SIG-M5 treated with dmso at 0.1 percent for 504 hours (cell line): ENCODE measurements at regions not wholly inside any gene's neighbourhood (a gene's known extent, or its start where the extent isn't known, plus 50 kb on each side); places are given as distances from the start of the nearest gene placed in this dataset.
"Not testable (repeated sequence)": the region's sequence is repeated elsewhere in the genome, so short reads cannot be mapped to it uniquely, and the experiment has no call there.

Experiments
- DNase-seq: peaks from one replicate; lab custom pipeline; 2025; ENCODE audit not compliant: unreplicated experiment; lab: John Stamatoyannopoulos, UW

GRCh38 chr10:46095943-46096342 lies 49.9 kb upstream of the MSMB start:
- DNase-seq: not testable (repeated sequence)

GRCh38 chr10:46096446-46096845 lies 50.4 kb upstream of the MSMB start:
- no peak for DNase-seq

GRCh38 chr10:46096909-46097575 lies 51.0 kb upstream of the MSMB start:
- DNase-seq: no peak

- DNase-seq: no peak
Measured at GRCh38 chr10:46097576-46098317, 51.7 kb upstream of the MSMB start.

- DNase-seq: no peak
Measured at GRCh38 chr10:46098386-46098785, 52.3 kb upstream of the MSMB start.

GRCh38 chr10:46098925-46099324 lies 52.9 kb upstream of the MSMB start:
- DNase-seq: not testable (repeated sequence)

- DNase-seq: no peak
Measured at GRCh38 chr10:46104071-46104585, 58.1 kb upstream of the MSMB start.

GRCh38 chr10:46105416-46105815 lies 59.3 kb upstream of the MSMB start:
- DNase-seq: not testable (repeated sequence)

GRCh38 chr10:46105856-46106409 lies 59.9 kb upstream of the MSMB start:
- not testable (repeated sequence) for DNase-seq

- DNase-seq: peak; percentile 53
Measured at GRCh38 chr10:46106410-46107255, 60.6 kb upstream of the MSMB start.

- not testable (repeated sequence) for DNase-seq
Measured at GRCh38 chr10:46108158-46108499, 62.1 kb upstream of the MSMB start.

- not testable (repeated sequence) for DNase-seq
Measured at GRCh38 chr10:46154271-46154670, 108.2 kb upstream of the MSMB start.

GRCh38 chr10:46154683-46155082 lies 108.6 kb upstream of the MSMB start:
- DNase-seq: not testable (repeated sequence)

GRCh38 chr10:46156866-46157265 lies 110.8 kb upstream of the MSMB start:
- DNase-seq: not testable (repeated sequence)

GRCh38 chr10:46169736-46170135 lies 117.1 kb upstream of the ANTXRL start:
- DNase-seq: no peak

GRCh38 chr10:46170789-46171188 lies 116.0 kb upstream of the ANTXRL start:
- DNase-seq: no peak

GRCh38 chr10:46171661-46172060 lies 115.1 kb upstream of the ANTXRL start:
- no peak for DNase-seq

- no peak for DNase-seq
Measured at GRCh38 chr10:46175296-46175695, 111.5 kb upstream of the ANTXRL start.

GRCh38 chr10:46175831-46176230 lies 111.0 kb upstream of the ANTXRL start:
- DNase-seq: no peak

- DNase-seq: not testable (repeated sequence)
Measured at GRCh38 chr10:46187431-46187830, 99.4 kb upstream of the ANTXRL start.

- DNase-seq: no peak
Measured at GRCh38 chr10:46197050-46197449, 89.7 kb upstream of the ANTXRL start.
